SK-N-SH (cell line): ENCODE measurements at regions not wholly inside any gene's neighbourhood (a gene's known extent, or its start where the extent isn't known, plus 50 kb on each side); places are given as distances from the start of the nearest gene placed in this dataset.

Source experiments
- CTCF ChIA-PET: fragments of 300-600, 350-600 bp; formaldehyde crosslinking; extraction: SDS; loops from one replicate; lab custom pipeline; 2021; lab: Yijun Ruan, JAX
- POLR2A ChIA-PET: fragments of 350-600 bp; sonication (Branson Sonifier 250); formaldehyde crosslinking; extraction: SDS; loops from one replicate; lab custom pipeline; 2020; ENCODE audit warnings: antibody characterized with exemption, inconsistent platforms; lab: Yijun Ruan, JAX
- DNase-seq: peaks from one replicate; pipeline ENCODE4 v3.0.0; 2012
- H2AFZ ChIP-seq: fragments of 200-600 bp; sonication (generic); 2 replicates; pipeline ENCODE4 v1.8.1; 2016; ENCODE audit warnings: antibody characterized with exemption, mild to moderate bottlenecking, low read depth
- H3F3A ChIP-seq: fragments of 200-600 bp; sonication (generic); replicated peaks from 2 replicates; pipeline ENCODE3; 2016; ENCODE audit warnings: antibody characterized with exemption, mild to moderate bottlenecking; ENCODE audit not compliant: insufficient read depth
- H3K27ac ChIP-seq, 2 experiments: fragments of 200-500 bp in 1 of 2; fragments of 200-600 bp in 1 of 2; sonication (Bioruptor generic) in 1 of 2; sonication (generic), shearing (Covaris generic) in 1 of 2; 2 replicates each; pipeline versions ENCODE4 v1.5.1 to v1.6.1; 2014 to 2016; ENCODE audit warnings: low read depth in 2 of 2, inconsistent platforms in 1 of 2, low read length in 1 of 2, mild to moderate bottlenecking in 1 of 2, mixed read lengths in 1 of 2
- H3K27me3 ChIP-seq: fragments of 200-600 bp; sonication (generic), shearing (Covaris generic); 2 replicates; pipeline ENCODE4 v1.6.1; 2016; ENCODE audit warnings: mixed run types; ENCODE audit not compliant: insufficient read depth
- H3K36me3 ChIP-seq, 2 experiments: fragments of 200-500 bp in 1 of 2; fragments of 200-600 bp in 1 of 2; sonication (Bioruptor generic) in 1 of 2; sonication (generic) in 1 of 2; replicated peaks in 1 of 2; 2 replicates each; pipeline versions ENCODE3 to v1.5.1; 2014 to 2016; ENCODE audit warnings: low read length in 1 of 2, mild to moderate bottlenecking in 1 of 2; ENCODE audit not compliant: insufficient read depth in 2 of 2, control insufficient read depth in 1 of 2
- H3K4me1 ChIP-seq, 2 experiments: fragments of 200-500 bp in 1 of 2; fragments of 200-600 bp in 1 of 2; sonication (Bioruptor generic) in 1 of 2; sonication (generic), shearing (Covaris generic) in 1 of 2; 2 replicates each; pipeline versions ENCODE4 v1.5.1 to v1.6.1; 2014 to 2016; ENCODE audit warnings: low read depth in 1 of 2, low read length in 1 of 2, mixed run types in 1 of 2; ENCODE audit not compliant: insufficient read depth in 2 of 2, control insufficient read depth in 1 of 2
- H3K4me2 ChIP-seq: fragments of 200-600 bp; sonication (generic), shearing (Covaris generic); 2 replicates; pipeline ENCODE4 v1.6.1; 2017; ENCODE audit warnings: mixed run types
- H3K4me3 ChIP-seq, 2 experiments: fragments of 200-500 bp in 1 of 2; fragments of 200-600 bp in 1 of 2; sonication (Bioruptor generic) in 1 of 2; sonication (generic), shearing (Covaris generic) in 1 of 2; 2 replicates each; pipeline versions ENCODE4 v1.5.1 to v1.8.1; 2014 to 2016; ENCODE audit warnings: low read depth in 2 of 2, inconsistent platforms in 1 of 2, low read length in 1 of 2, mild to moderate bottlenecking in 1 of 2, mixed read lengths in 1 of 2, moderate library complexity in 1 of 2
- H3K79me2 ChIP-seq: fragments of 200-600 bp; sonication (generic); 2 replicates; pipeline ENCODE4 v1.8.1; 2017; ENCODE audit warnings: mild to moderate bottlenecking; ENCODE audit not compliant: insufficient read depth
- H3K9ac ChIP-seq: fragments of 200-600 bp; sonication (generic); 2 replicates; pipeline ENCODE4 v1.6.1; 2017; ENCODE audit warnings: mixed run types
- H3K9me2 ChIP-seq: fragments of 200-600 bp; sonication (generic); 2 replicates; pipeline ENCODE4 v1.6.1; 2017; ENCODE audit warnings: mixed run types
- H3K9me3 ChIP-seq: fragments of 200-600 bp; sonication (generic); 2 replicates; pipeline ENCODE4 v1.6.1; 2017; ENCODE audit warnings: mixed run types, mild to moderate bottlenecking, moderate library complexity
- H4K20me1 ChIP-seq: fragments of 200-600 bp; sonication (generic); 2 replicates; pipeline ENCODE4 v1.6.1; 2017; ENCODE audit warnings: mild to moderate bottlenecking, mixed run types; ENCODE audit not compliant: insufficient read depth
- ELF1 ChIP-seq: IDR thresholded peaks from 2 replicates; pipeline ENCODE4 v1.4.0; 2012
- EZH2phosphoT487 ChIP-seq: fragments of 200-600 bp; sonication (generic); IDR thresholded peaks from 2 replicates; pipeline ENCODE4 v1.6.1; 2017; ENCODE audit warnings: low read depth, mixed run types, mild to moderate bottlenecking, antibody characterized with exemption, moderate library complexity, borderline replicate concordance
- FOSL2 ChIP-seq: IDR thresholded peaks from 2 replicates; pipeline ENCODE4 v1.4.0; 2012; ENCODE audit warnings: low read depth, mild to moderate bottlenecking, moderate library complexity, borderline replicate concordance
- FOXM1 ChIP-seq: IDR thresholded peaks from 2 replicates; pipeline ENCODE4 v1.4.0; 2012; ENCODE audit warnings: low read depth, mild to moderate bottlenecking
- MXI1 ChIP-seq: IDR thresholded peaks from 2 replicates; pipeline ENCODE4 v1.6.1; 2012; ENCODE audit warnings: mild to moderate bottlenecking, low read depth, low read length, improper control_type of control experiment
- NRF1 ChIP-seq: IDR thresholded peaks from 2 replicates; pipeline ENCODE4 v1.6.1; 2012; ENCODE audit warnings: low read depth, mild to moderate bottlenecking, low read length
- POLR2AphosphoS5 ChIP-seq: IDR thresholded peaks from 2 replicates; pipeline ENCODE4 v1.6.1; 2012; ENCODE audit warnings: low read depth, low read length
- RCOR1 ChIP-seq: fragments of 150-350 bp; IDR thresholded peaks from 2 replicates; pipeline ENCODE4 v1.6.1; 2017; ENCODE audit warnings: antibody characterized with exemption, low read length
- SMC3 ChIP-seq: IDR thresholded peaks from 2 replicates; pipeline ENCODE4 v1.6.1; 2012; ENCODE audit warnings: low read depth, low read length, improper control_type of control experiment
- TAF1 ChIP-seq: IDR thresholded peaks from 2 replicates; pipeline ENCODE4 v1.6.1; 2012; ENCODE audit warnings: low read depth, mild to moderate bottlenecking, low read length, moderate library complexity, borderline replicate concordance
- WGBS: methylation state at CpG from one replicate; pipeline ENCODE4 v1.1.6; 2017; ENCODE audit warnings: low lambda C conversion rate; 5-methylcytosine and 5-hydroxymethylcytosine counted together
- TF ChIP-seq, protein P1 (sequence below): IDR thresholded peaks from 2 replicates; pipeline ENCODE4 v1.6.1; 2012; ENCODE audit warnings: mild to moderate bottlenecking, low read depth, low read length, moderate library complexity
- TF ChIP-seq, protein P2 (sequence below): fragments of 200-600 bp; sonication (generic); IDR thresholded peaks from 2 replicates; pipeline ENCODE4 v1.6.1; 2017; ENCODE audit warnings: antibody characterized with exemption, mild to moderate bottlenecking, moderate library complexity
- TF ChIP-seq, protein P3 (sequence below): fragments of 150-350 bp; IDR thresholded peaks from 2 replicates; pipeline ENCODE4 v1.6.1; 2016; ENCODE audit warnings: mild to moderate bottlenecking, low read depth, low read length

DNA sequence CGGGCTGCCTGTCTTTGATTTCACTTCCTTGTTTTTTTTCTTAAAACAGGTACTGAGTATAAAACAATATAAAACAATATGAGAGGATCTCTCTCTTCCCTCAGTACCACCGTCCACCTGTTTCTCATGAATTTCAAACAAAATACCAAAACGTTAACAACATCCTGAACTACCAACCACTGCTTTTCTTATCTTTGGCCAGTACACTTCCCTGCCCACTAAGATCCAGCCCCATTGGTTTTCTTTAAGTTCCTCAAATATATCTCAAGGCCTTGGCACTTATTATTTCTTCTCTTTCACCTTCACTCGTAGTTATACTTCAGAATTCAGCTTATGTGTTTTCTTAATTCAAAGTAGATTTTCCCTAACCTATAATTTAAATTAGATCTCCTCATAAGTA is 370.2 kb upstream of the GRIA3 start:
- Histone ChIP-seq H3K4me3 (no peak overlapping the region), H3K9ac (no peak overlapping the region), H3K4me1 (no peaks in the 10 kb centered on the region), H3K27me3 (no peaks in the 10 kb centered on the region), H3K4me2 (no peak overlapping the region), H3K36me3 (no peaks in the 10 kb centered on the region), H3K79me2 (no peaks in the 10 kb centered on the region), H3K9me3 (no peaks in the 10 kb centered on the region), H3K9me2 (no peaks in the 10 kb centered on the region), H3K27ac (no peak overlapping the region), H2AFZ (no peak overlapping the region), H4K20me1 (no peaks in the 10 kb centered on the region), H3F3A (no peaks in the 10 kb centered on the region)
- TF ChIP-seq, protein P1, sequence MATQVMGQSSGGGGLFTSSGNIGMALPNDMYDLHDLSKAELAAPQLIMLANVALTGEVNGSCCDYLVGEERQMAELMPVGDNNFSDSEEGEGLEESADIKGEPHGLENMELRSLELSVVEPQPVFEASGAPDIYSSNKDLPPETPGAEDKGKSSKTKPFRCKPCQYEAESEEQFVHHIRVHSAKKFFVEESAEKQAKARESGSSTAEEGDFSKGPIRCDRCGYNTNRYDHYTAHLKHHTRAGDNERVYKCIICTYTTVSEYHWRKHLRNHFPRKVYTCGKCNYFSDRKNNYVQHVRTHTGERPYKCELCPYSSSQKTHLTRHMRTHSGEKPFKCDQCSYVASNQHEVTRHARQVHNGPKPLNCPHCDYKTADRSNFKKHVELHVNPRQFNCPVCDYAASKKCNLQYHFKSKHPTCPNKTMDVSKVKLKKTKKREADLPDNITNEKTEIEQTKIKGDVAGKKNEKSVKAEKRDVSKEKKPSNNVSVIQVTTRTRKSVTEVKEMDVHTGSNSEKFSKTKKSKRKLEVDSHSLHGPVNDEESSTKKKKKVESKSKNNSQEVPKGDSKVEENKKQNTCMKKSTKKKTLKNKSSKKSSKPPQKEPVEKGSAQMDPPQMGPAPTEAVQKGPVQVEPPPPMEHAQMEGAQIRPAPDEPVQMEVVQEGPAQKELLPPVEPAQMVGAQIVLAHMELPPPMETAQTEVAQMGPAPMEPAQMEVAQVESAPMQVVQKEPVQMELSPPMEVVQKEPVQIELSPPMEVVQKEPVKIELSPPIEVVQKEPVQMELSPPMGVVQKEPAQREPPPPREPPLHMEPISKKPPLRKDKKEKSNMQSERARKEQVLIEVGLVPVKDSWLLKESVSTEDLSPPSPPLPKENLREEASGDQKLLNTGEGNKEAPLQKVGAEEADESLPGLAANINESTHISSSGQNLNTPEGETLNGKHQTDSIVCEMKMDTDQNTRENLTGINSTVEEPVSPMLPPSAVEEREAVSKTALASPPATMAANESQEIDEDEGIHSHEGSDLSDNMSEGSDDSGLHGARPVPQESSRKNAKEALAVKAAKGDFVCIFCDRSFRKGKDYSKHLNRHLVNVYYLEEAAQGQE, result no peak
- no peak for TF ChIP-seq EZH2phosphoT487
- TF ChIP-seq RCOR1, result no peak
- TF ChIP-seq, protein P2, sequence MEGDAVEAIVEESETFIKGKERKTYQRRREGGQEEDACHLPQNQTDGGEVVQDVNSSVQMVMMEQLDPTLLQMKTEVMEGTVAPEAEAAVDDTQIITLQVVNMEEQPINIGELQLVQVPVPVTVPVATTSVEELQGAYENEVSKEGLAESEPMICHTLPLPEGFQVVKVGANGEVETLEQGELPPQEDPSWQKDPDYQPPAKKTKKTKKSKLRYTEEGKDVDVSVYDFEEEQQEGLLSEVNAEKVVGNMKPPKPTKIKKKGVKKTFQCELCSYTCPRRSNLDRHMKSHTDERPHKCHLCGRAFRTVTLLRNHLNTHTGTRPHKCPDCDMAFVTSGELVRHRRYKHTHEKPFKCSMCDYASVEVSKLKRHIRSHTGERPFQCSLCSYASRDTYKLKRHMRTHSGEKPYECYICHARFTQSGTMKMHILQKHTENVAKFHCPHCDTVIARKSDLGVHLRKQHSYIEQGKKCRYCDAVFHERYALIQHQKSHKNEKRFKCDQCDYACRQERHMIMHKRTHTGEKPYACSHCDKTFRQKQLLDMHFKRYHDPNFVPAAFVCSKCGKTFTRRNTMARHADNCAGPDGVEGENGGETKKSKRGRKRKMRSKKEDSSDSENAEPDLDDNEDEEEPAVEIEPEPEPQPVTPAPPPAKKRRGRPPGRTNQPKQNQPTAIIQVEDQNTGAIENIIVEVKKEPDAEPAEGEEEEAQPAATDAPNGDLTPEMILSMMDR, result no peak
- TF ChIP-seq FOSL2, result no peak
- no peak for TF ChIP-seq MXI1
- TF ChIP-seq POLR2AphosphoS5, result no peak
- TF ChIP-seq FOXM1, result no peak
- TF ChIP-seq NRF1, result no peak
- no peak for TF ChIP-seq ELF1
- TF ChIP-seq SMC3, result no peak
- no peak for TF ChIP-seq TAF1
- TF ChIP-seq, protein P3, sequence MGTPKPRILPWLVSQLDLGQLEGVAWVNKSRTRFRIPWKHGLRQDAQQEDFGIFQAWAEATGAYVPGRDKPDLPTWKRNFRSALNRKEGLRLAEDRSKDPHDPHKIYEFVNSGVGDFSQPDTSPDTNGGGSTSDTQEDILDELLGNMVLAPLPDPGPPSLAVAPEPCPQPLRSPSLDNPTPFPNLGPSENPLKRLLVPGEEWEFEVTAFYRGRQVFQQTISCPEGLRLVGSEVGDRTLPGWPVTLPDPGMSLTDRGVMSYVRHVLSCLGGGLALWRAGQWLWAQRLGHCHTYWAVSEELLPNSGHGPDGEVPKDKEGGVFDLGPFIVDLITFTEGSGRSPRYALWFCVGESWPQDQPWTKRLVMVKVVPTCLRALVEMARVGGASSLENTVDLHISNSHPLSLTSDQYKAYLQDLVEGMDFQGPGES, result no peak
- ChIA-PET POLR2A (no interaction called here), CTCF (no interaction called here)
- DNase-seq, result no peak
- 16% methylated on average over 4 of the region's 4 CpGs for WGBS
